HG03095 (cell line): ENCODE measurements at regions not wholly inside any gene's neighbourhood (a gene's known extent, or its start where the extent isn't known, plus 50 kb on each side); places are given as distances from the start of the nearest gene placed in this dataset.
"Not testable (repeated sequence)": the region's sequence is repeated elsewhere in the genome, so short reads cannot be mapped to it uniquely, and the experiment has no call there.

Experiments used
- ATAC-seq: cut with Tn5 transposase; IDR thresholded peaks from one replicate; pipeline ENCODE4 v1.9.1; 2021; ENCODE audit warnings: moderate library complexity; ENCODE audit not compliant: unreplicated experiment

DNA sequence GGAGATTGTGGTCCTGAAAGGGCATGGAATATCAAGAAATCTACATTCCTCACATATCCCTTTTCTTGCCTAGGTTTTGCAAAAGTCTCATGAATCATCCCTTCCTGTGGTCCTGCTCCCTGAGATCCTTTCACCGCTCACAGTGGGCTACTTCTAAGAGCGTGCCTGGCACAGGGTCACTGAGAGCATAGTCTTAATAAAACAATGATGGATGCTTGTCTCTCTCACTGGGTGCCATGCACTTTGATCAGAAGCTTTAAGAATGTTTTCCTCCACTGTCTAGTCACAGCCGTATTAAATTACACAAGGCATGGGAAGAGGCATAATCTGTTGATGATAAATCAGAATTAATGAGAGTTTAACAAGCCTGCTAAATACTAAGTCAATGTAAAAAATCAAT is 269.7 kb upstream of the ATP10A start:
- ATAC-seq = no peak

DNA sequence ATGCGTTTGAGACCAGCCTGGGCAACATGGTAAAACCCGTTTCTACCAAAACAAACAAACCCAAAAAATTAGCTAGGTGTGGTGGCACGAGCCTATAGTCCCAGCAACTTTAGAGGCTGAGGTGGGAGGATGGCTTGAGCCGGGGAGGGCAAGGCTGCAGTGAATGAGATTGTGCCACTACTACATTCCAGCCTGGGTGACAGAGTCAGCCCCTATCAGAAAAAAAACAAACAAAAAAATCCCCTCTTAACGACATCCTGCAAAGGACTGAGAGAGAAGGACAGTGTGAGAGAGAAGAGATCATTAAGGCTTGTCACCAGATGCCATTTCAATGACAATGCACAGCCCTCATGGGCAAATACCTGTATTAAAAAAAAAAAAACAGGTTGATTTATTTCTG is 266.7 kb upstream of the ATP10A start:
- no peak for ATAC-seq

DNA sequence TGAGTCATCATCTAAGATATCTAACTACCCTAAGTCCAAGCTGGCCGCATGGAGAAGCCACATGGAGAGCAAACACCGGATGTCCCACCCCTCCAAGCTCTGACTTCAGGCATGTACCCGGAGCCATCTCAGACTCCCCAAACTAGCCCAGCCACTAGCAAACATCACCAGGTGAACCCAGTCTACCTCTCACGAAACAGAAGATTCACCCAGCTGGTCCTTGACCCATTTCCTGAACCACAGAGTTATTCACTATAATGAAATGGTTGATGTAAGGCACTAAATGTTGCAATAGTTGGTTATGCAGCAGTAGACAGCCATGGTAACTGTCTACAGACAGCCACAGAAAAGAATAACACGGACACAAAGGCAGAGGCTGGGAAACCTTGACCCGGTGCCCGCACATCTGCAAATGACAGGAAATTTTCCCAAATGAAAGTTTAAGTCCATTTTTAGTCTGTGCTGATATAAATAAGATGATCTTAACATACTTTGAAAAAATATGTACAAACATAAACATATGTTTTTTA is 265.5 kb upstream of the ATP10A start:
- no peak for ATAC-seq

DNA sequence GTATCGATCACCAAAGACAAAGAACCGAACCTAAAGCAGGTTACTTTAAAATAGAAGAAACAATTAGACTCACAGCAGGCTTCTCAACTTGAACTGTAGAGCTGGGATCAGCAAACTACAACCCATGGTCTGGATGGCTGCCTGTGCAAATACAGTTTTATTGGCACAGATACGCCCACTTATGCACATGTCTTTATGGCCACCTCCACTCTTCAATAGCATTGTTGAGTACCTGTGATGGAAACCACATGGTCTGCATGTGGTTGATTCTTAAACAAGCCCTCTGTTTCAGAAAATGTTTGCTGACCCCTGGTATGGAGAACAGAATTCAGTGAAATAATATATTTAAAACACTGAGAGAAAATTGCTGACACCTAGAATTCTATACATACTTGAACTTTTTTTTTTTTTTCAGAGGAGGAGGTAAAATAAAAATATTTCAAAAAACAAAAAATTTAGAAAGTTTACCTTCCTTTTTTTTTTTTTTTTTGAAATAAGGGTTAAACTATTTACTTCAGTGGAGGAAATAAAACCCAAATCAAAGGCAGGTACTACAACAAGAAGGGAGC is 263.8 kb upstream of the ATP10A start:
- no peak for ATAC-seq

DNA sequence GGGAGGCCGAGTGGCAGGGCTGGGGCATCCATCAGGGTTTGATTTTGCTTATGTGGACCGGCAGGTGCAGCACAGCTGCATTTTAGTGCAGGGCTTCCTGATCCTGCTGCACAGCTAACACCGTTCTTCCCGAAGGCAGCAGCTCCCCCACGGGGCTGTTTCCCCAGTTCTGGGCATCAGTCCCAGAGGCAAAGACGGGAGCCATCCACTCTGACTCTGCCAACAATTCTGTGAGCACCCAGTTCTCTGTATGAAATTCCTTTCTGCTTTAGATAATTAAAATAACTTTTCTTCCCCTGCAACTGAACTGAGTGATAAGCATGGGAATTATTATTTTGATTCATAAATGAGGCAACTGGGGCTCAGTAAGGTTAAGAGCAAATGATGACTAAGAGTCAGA is 262.9 kb upstream of the ATP10A start:
- no peak for ATAC-seq

DNA sequence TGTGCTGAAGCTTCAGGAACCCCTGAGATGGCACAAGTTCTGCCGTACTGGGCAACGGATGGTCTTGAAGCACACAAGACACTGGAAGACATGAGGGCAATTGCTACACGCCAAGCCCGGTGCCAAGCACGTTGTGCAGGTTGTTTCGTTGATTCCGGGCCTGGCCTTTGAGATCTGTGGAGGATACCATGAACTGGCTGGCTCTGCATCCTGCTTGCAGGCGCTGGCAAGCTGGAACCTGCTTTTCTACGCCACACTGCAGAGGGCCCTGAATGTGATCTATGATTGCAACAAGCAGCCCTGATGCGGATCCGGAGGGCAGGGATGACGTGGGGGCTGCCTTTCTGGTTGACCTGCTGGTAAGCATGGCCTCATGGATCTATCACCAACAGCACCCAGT is 262.5 kb upstream of the ATP10A start:
- ATAC-seq = no peak

DNA sequence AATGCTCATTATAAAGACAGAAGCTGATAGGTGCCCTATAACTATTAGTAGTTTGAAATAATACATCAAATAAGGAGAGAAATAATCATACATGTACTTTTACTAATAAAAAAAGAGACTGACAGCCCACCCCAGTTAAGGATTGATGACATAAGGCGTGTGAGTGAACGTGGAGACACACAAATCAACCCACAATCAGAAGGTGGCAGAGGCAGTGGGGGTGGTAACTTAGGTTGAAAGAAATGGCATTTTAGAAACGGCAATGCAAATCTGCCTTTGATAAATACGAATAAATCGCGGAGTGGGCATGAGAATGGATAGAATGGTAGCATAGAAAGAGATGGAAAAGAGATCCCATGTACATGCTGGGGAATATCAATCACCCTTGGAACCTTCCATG is 256.2 kb upstream of the ATP10A start:
- ATAC-seq = no peak

DNA sequence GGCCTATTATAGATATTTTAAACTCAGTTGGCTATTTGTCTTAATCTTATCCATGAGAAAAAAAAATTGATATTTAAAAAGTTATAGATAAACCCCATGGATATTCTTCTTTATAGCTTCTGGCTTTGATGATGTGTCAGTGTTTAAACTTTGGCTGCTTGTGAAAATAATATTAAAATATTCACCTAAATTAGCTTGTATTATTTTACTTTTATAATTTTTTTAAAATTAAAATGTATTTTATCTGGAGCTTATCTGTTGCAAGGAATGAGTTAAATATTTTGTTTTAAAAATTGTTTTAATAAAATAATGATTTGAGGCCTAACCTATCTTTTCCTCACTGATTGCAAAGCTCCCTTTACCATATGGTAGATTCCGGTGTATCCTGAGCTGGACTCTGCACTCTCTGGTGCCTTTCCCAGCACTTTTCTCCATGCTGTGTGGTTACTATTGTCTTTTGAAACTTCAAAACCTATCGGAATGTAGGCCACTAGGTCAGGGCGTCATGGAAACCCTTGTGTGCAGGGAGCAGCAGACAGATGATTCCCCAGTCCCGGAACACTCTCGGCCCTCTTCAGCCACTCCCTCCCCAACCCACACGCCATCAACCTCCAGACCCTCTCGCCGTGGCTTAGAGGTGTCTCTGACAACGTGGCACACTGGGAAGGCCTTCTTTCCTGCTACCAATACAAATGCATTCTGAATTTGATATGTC is 252.3 kb upstream of the ATP10A start:
- ATAC-seq = no peak

DNA sequence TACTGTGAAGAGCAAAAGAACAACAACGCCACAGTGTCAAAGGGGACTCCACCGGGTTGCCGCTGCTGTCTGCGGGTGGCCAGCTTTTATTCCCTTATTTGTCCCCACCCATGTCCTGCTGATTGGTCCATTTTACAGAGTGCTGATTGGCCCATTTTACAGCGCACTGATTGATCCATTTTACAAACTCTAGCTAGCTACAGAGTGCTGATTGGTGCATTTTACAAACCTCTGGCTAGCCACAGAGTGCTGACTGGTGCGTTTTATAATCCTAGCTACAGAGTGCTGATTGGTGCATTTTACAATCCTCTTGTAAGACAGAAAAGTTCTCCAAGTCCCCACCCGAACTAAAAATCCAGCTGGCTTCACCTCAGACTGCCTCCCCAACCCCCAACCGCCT is 251.0 kb upstream of the ATP10A start:
- ATAC-seq = not testable (repeated sequence)

DNA sequence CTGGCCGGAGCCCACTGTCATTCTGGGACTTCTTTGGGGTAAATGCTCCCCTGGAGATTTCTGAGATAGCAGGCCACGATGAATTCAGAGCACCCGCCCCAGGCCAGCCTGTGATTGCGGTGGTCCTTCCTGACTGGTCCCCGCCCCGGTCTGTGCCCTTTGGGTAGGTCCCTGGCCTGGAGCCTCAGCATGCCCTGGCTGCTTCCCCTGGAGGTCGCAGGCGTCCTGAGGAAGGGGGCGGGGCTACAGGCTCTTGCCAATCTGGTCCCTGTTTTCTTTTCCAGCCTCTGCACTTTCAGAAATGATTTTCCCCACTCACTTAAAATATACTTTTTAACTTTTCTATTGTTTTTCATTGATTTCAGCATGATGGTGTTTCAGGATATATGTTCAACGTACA is 250.2 kb upstream of the ATP10A start:
- ATAC-seq = no peak

DNA sequence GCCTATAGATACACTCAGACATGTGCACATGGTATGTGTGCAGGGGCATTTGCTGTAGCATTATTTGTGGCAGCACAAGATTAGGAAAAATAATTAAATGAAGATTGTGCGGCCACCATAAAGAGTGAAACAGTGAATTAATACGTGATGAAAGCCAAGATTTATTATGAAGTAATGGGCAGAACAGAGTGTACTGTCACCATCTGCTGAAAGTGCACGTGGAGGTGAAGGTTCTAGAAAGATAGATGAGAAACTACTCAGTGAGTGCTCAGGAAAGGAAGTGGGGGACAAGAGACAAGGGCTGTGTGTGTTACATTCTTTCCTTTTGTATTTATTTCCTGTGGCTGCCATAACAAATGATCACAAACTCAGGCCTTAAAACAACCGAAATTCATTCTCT is 246.1 kb upstream of the ATP10A start:
- no peak for ATAC-seq

DNA sequence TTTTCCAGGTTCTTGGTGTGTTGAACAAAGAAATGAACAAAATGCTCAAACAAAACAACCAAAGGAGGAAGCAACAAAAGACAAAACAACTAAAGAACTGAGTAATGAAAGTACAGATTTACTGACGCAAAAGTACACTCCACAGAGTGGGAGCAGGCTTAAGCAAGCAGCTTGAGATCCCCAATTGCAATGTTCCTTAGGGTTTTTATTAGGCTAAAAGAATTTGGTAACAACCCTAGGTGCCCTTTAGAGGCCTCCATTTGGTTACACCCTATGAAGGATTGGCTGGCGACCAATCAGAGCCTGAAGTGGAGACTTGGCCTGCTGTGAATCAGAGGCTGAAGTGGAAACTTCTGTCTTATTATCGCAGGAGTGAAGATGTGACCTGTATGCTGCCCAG is 243.4 kb upstream of the ATP10A start:
- no peak for ATAC-seq

DNA sequence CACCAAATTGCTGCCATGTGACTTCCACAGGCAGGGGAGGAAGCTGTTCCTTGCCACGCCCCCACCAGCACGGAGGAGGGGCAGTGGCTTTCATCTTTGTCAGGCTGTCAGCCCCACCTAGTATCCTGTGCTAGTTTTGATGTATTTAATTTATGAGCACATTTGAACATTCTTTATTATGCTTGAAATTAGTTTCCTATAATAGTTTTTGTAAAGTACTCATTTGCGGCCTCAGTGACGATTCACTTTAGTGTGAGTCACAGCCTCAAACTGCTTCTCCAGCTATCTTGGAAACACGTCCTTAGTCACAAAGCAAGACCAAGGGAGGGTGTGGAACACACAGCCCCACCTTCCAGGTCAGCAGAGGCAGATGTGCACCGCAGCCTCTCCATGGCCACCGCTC is 239.9 kb upstream of the ATP10A start:
- no peak for ATAC-seq

DNA sequence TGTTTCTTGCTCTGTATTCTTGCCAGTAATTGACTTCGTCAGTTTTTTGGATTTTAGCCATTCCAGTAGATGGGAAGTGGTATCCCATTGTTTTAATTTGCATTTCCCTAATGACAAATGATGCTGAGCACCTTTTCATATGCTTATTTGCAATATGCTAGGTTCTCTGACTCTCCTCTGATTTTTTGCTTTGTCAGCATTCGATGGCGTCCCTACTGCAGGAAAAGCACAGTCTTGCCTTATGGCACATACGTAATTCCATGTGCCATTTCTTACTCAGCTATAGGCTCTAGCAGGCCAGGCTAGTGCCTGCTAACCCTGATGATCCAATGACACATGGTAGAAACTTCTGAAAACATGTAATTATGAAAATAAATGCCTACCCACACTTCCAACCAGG is 239.2 kb upstream of the ATP10A start:
- ATAC-seq = no peak

DNA sequence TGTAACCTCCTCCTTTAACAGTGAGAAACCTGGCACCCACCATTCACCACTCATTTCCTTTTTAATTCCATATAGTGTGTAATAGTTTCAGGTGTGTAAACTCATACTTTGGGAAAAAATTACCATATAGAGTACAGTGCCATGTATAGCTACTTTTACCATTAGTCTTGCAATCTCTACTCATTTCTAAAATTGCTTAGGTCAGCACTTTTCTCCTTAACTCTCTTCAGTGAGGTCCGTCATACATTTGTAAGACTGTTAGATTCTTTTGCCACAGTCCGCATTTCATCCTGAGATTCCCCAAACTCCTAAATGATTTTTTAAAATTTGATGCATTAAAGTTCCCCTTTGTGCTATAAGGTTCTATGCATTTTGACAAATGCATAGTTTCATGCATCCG is 238.3 kb upstream of the ATP10A start:
- ATAC-seq = no peak

DNA sequence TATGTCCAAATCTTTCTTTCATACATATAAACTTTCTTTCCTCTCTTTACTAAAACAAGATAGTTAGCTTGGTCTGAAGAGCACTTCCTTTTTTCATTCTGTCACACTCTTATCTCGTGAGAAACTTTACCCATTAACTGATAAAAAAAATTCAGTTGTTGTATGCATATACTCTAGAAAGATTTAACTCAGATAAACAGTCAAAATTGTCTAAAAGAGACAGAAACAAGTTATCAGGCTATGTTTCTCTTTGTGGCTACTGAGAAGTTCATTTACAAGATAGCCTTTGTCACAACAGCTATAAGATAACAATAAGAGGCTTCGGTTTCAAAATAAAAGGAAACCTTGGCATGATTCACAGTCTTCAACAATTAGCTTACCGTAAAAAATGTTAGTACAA is 235.7 kb upstream of the ATP10A start:
- no peak for ATAC-seq

DNA sequence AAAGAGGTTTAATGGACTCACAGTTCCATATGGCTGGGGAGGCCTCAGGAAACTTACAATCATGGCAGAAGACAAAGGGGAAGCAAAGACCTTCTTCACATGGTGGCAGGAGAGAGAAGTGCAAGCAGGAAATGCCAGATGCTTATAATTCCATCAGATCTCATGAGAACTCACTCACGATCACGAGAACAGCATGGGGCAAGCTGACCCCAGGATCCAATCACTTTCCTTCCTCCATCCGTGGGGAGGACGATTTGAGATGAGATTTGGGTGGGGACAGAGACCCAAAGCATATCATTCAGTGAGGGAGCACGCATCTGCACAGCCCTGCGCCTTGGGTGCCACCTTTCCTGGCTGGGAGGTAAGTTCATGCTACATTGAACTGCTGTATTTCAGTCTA is 234.1 kb upstream of the ATP10A start:
- ATAC-seq = no peak

DNA sequence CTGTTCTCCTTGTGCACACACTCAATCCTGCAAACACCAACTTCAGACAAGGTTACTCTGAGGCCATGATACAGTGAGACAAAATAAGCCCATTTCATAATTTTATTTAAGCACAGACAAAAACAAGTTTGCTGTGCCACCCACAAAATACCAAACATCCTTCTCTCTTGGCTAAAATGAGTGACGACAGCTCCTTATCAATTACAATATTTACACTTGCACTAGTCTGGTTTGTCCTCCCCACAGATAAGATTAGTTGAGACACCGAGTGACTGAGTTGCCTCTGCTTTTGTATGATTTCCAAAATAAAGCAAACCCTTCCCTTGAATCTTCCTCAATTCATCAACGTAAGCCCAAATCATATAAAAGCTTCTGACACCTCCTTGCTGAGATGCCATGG is 233.5 kb upstream of the ATP10A start:
- ATAC-seq = no peak

DNA sequence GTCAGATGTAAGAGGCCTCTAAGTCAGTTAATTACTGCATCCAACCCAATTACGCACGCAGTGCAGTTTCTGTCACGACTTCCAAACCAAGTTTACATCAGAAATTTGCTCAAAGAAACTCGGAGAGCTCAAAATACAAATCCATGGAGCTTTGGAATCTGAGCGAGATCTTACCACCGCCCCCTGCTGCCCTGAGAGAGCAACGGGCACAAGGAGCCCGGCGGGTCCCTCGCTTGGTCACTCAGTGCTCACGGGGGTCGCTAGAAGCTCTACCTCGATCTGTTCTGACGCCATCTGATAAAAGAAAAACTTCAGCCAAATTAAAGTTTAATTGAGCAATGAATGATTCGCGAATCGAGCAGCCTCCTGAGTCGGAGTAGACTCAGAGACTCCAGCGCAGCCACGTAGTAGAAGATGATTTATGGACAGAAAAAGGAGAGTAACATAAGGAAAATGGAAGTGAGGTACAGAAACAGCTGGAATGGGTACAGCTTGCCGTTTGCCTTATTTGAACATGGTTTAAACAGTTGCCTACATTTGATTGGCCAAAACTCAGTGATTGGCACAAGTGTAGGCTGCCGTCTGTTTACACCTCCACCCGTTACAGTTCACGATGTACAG is 232.7 kb upstream of the ATP10A start:
- ATAC-seq = no peak

DNA sequence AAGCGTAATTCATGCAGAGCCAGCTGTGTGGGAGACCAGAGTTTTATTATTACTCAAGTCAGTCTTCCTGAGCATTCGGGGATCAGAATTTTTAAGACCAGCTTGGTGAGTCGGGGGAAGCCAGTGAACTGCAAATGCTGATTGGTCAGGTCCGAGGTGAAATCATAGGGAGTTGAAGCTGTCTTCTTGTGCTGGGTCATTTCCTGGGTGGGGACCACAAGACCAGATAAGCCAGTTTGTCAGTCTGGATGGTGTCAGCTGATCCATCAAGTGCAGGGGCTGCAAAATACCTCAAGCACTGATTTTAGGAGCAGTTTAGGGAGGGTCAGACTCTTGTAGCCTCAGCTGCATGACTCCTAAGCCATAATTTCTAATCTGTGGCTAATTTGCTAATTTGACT is 228.1 kb upstream of the ATP10A start:
- no peak for ATAC-seq

DNA sequence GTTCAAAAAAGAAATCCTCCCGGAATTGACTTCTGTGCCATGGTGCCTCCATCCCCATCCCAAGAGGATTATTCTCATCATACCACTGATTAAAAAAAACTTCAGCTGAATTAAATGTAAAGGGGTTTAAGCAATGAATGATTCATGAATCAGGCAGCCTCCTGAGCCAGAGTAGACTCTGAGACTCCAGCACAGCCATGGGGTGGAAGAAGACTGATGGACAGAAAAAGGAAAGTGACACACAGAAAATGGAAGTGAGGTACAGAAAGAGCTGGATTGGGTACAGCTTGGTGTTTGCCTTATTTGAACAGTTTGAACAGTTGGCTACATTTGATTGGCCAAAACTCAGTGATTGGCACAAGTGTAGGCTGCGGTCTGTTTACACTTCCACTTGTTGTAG is 224.8 kb upstream of the ATP10A start:
- ATAC-seq = no peak

DNA sequence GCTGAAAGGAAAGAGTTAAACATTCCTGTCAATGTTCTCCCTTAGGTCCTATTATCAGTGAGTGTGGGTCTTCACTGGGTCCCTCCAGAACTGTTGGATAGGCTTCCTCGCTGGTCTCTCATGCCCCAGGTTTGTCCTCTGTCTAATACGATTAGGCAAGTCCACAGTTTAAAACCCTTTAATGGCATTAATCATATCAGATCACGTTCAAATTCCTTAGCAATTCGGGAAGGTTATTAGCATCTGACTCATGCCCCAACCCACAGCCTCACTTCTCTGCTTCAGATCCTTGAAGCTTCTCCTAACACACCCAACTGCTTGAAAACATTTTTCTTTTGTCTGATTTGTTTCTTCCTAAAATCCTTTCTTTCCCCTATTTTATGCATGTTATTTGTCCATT is 224.3 kb upstream of the ATP10A start:
- no peak for ATAC-seq

DNA sequence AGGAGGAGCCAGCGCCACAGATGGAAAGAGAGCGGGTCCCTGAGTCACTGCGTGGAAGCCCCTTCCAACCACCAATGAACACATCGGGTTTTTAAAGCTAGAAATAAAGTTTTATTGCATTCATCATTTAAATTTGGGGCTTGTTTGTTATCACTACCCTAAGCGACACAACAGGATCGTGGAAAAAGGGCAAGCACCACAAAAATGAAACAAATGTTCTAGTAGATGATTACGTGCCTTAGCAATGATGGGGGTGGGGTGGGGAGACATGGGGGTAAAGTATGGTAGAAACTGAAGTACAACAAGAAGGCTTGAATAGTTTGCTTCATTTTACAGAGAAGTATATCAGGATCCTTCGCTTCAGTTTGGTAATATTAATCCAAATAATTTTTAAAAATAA is 221.6 kb upstream of the ATP10A start:
- no peak for ATAC-seq
